NCI-H1105 treated with DMSO at 0.1 percent for 48 hours (cell line): ENCODE measurements at regions not wholly inside any gene's neighbourhood (a gene's known extent, or its start where the extent isn't known, plus 50 kb on each side); places are given as distances from the start of the nearest gene placed in this dataset.

Experiments used
- DNase-seq: peaks from one replicate; lab custom pipeline; 2025; lab: John Stamatoyannopoulos, UW

- DNase-seq: no peak
Measured at GRCh38 chr16:65308506-65308905, 186.6 kb upstream of the CDH11 start.

- no peak for DNase-seq
Measured at GRCh38 chr16:65307286-65307685, 185.4 kb upstream of the CDH11 start.

- no peak for DNase-seq
Measured at GRCh38 chr16:65306722-65307121, 184.9 kb upstream of the CDH11 start.

- no peak for DNase-seq
Measured at GRCh38 chr16:65306300-65306699, 184.4 kb upstream of the CDH11 start.

- DNase-seq: no peak
Measured at GRCh38 chr16:65305266-65305959, 183.6 kb upstream of the CDH11 start.

- DNase-seq: no peak
Measured at GRCh38 chr16:65301029-65301428, 179.2 kb upstream of the CDH11 start.

DNA sequence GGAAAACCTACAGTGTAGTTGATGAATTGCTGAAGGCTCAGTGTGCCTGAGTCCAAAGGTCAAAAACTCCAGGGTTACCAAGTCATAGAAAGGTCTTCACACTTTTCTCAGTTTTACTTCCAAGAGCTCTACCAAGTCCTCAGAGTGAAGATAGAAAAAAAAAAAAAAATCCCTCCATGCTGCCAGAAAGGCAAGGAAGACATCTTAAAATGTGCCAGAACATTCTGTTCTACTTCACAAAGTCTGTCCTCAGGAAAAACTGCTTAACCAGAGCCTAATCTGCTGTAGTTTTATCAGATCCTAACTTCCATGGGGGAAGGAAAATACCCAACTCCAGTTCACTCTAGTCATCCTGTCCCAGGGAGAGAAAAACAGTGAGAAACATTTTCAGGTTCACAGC, 175.6 kb upstream of the CDH11 start:
- no peak for DNase-seq

DNA sequence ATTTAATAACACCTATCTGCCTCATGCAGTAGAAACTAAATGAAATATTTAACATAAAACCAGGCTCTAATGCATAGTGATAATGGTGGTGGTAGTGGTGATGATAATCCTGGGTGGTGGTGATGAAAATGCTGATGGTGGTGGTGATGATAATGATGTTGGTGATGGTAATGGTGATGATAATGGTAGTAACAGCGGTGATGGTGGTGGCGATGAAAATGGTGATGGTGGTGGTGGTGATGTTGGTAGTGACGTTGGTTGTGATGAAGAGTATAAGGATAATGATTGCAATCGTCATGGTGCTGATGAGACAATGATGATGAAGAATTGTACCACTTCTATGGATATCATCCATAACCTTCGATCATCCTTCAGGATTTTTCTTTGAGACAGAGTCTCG, 173.7 kb upstream of the CDH11 start:
- DNase-seq: no peak

DNA sequence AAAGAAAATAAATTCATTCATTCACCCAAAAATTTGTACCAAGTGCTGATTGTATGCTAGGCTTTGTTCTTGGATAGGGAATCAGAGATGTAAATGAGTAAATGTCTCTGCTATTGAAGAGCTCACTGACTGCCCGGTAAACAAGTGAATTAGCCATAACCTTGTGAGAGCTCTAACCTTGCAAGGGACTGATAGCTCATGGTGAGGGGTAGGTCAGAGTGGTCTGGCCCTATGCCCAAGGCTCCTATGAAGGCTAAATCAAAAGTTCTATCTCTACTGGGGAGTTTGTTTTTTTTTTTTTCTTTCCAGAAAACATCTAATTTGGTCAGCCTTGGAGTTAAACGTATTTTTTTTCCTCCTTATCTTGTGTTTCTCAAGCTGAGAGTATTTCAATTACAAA, 172.8 kb upstream of the CDH11 start:
- DNase-seq: no peak

- DNase-seq: no peak
Measured at GRCh38 chr16:65294165-65294564, 172.3 kb upstream of the CDH11 start.

DNA sequence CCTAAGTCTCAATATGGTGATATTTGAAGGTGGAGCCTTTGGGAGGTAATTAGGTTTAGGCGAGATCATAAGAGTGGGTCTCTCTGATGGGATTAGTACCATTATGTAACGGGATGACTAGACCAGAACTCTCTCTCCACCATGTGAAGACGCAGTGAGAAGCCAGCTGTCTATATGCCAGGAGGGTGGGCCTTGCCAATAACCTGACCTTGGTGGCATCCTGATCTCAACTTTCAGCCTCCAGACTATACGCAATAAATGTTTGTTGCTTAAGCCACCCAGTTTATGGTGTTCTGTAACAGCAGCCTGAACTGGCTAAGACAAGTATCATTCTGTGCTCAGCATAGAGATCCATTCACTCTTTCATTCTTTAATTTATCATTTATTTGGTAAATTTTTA, 167.2 kb upstream of the CDH11 start:
- no peak for DNase-seq

DNA sequence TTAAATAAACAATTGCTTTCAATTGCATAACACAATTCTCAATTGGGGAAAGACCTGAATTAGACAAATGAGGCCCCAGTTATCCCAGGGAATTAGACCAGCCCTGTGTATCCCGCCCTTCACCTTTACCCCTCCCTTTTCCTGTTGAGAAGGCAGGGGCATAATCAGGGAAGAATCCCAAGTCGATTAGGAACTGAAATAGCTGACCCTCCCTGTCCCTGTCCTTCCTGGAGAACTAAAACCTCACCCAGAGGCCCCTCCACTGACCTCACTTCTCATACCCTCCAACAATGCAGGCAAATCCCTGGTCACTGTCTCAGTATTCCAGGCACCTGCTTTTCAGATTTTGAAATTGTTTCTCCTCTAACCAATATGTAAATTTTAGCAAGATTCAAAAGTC, 165.4 kb upstream of the CDH11 start:
- DNase-seq: no peak

DNA sequence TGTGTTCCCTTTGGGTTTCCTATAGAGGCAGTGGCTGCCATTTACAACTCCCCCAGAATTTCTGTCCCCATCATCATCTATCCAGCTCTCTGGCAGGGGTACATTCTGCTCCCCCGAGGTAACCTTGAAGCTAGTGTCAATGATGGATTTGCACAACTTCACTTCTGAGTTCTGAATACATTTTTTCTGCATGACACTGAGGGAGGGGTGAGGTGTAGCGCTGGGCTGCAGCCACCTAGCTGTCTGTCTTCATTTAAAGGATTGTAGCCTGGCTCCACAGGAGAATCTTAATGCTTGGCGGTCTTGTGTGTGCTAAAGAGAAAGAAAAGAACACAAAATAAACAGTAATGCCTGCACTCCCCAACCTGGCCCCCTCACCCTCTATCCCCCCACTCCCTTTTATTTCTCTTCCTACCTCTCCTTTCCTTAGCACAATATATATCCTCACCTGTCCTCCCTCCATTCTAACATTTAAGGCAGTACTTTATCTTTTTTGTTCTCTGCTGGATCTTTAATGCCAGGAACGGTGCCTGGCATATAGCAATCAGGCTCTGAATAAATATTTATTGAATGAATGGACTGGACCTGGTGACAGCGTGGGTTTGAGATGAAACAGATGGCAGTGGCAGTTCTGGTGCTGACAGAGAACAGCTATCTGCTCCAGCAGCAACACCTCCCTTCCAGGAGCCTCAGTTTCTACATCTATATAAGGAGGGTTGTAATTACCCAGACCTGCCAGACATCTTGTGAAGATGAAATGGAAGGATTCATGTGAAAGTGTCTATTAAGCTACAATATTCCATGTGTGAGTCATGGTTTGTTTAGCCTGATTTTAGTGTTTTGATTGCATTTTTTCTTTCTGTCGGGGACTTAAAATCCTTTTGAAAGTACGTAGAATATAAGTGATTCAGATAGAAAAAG, 163.5 kb upstream of the CDH11 start:
- DNase-seq: no peak

GRCh38 chr16:65284626-65285025, 162.8 kb upstream of the CDH11 start:
- DNase-seq: no peak

GRCh38 chr16:65283181-65283651, 161.4 kb upstream of the CDH11 start:
- DNase-seq: no peak

- no peak for DNase-seq
Measured at GRCh38 chr16:65281586-65281985, 159.7 kb upstream of the CDH11 start.

- DNase-seq: no peak
Measured at GRCh38 chr16:65280845-65281512, 159.1 kb upstream of the CDH11 start.

- DNase-seq: no peak
Measured at GRCh38 chr16:65279576-65279975, 157.7 kb upstream of the CDH11 start.

- DNase-seq: no peak
Measured at GRCh38 chr16:65278874-65279273, 157.0 kb upstream of the CDH11 start.

GRCh38 chr16:65274566-65274965, 152.7 kb upstream of the CDH11 start:
- DNase-seq: no peak

DNA sequence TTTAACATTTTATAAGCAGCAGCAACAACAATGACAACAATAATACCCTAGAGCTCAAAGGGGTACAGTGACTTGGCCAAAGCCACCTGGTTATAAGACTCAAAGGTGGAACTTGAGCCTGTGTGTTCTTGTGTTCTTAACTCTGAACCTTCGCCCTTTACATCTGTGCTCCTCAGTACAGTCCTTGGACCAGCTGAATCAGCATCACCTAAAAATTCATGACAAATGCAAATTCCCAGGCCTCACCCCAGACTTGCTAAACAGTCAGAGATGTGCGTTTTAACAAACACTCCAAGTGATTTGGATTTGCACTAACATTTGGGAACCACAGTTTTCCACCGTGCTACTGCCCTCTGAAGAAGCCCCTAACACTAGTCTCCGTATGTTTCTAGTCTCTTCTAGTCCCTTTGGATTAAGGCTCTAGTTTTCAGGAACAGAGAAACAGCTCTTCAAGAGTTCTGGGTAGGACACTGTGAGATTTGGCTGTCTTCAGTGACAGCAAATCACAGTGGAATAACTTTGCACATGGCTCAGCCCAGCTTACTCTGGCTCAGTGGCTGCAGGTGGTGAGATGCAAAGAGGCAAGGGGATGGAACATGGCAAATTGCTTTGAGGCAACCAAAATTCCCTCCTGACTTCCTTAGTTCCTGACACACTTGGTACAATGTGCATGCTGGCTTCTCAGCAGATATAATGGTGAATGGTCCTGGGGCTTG, 151.0 kb upstream of the CDH11 start:
- no peak for DNase-seq

GRCh38 chr16:65271996-65272395, 150.1 kb upstream of the CDH11 start:
- DNase-seq: no peak
